GM18858 (cell line): ENCODE measurements at regions not wholly inside any gene's neighbourhood (a gene's known extent, or its start where the extent isn't known, plus 50 kb on each side); places are given as distances from the start of the nearest gene placed in this dataset.

Experiments
- ATAC-seq: cut with Tn5 transposase; IDR thresholded peaks from one replicate; pipeline ENCODE4 v1.9.1; 2021; ENCODE audit not compliant: unreplicated experiment

GRCh38 chr4:43242606-43243005 is 350.1 kb downstream of the GRXCR1 start:
- no peak for ATAC-seq

- ATAC-seq, result no peak
These were observed 351.1 kb downstream of the GRXCR1 start for GRCh38 chr4:43243433-43244116.

GRCh38 chr4:43244688-43245382 is 352.3 kb downstream of the GRXCR1 start:
- ATAC-seq, result peak; percentile 99

DNA sequence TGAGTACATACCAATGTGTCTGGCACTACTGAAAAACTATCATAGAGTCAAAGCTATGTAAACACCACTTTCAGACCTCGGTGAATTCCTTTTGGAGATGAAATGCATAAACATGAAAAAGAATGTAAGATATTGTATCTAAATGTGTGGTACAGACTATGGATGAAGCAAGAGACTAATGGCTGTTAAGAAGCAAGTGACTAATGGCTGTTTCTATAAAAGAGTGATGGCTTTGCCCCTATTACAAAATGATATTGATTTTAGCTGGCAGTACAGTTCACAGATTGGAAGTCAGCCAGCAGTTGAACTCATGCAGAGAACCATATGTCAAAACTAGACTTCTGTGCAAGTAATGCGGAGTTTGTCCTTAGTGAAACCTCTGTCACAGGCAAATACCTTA is 359.3 kb downstream of the GRXCR1 start:
- ATAC-seq, result no peak

DNA sequence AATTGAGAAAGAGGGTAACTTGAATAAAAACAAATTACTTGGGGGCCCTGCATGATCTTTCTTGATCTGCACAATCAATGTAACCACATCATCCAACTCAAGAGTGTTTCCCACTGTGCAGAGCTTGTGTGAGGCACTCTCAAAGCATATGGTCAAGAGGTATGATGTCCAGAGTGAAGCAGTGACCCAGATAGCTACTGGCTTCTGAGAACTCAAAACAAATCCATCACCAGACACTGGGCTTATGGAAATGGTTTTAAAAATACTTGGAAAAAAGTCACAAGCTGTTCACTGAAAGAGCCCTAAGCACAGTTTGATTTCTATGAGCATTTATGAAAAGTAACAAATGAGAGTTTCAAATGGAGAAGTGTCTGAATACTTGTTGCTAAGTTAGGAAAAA is 361.0 kb downstream of the GRXCR1 start:
- ATAC-seq, result no peak

DNA sequence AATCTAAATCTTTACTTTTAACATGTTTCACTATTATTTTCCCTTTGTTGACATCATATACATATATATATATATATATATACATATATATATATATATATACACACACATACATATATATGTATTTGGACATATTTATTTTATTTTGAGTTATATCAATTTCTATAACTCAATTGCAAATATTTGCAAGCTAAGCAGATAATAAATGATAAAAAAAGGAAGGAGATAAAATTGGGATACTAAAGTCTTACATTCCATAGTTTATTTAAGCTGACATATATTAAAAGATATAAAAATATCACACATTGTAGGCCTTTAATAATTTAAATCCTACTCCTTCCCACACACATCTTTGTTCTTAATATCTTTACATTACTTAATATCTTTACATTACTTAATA is 372.2 kb downstream of the GRXCR1 start:
- ATAC-seq, result no peak

- ATAC-seq, result no peak
These were observed 379.4 kb downstream of the GRXCR1 start for GRCh38 chr4:43271946-43272345.

- ATAC-seq, result no peak
These were observed 381.9 kb downstream of the GRXCR1 start for GRCh38 chr4:43274376-43274775.

- ATAC-seq, result no peak
These were observed 383.3 kb downstream of the GRXCR1 start for GRCh38 chr4:43275779-43276178.

GRCh38 chr4:43276321-43276720 is 383.8 kb downstream of the GRXCR1 start:
- ATAC-seq, result no peak

DNA sequence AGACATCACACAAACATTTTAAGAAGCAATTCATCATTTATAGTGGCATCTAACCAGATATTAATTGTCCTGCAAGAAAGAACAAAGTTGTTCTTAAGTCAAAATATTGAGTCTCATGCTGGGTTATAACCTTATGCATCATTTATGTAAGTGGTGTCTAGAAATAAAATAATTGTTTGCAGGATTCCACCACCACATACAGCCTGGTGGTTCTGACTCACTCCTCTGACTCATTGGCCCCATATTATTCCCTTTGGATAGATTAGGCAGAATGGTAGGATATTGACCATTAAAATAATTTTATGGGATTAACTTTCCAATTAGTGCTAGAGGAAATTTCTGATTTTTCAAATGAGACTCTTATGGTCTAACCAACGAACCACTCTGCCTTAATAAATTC is 384.5 kb downstream of the GRXCR1 start:
- no peak for ATAC-seq

DNA sequence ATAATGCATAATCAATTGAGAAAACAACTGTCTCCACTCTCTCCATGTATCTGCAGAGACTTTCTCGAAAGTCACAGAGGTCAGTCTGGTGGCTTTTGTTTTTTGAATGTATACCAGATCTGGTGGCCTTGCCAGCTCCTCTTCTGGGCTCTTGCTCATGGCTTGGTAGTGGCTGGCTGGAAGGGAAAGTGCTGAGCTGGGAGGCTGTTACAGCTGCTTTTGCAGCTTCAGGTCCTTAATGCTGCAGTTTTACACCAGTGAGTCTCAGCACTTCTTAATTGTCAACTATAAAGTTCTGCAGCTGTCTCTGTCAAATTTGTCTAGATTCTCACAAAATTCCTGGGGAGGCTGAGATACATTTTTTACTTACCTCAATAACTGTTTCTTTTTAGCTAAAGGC is 390.0 kb downstream of the GRXCR1 start:
- no peak for ATAC-seq

GRCh38 chr4:43286137-43286536 is 393.6 kb downstream of the GRXCR1 start:
- ATAC-seq, result no peak

DNA sequence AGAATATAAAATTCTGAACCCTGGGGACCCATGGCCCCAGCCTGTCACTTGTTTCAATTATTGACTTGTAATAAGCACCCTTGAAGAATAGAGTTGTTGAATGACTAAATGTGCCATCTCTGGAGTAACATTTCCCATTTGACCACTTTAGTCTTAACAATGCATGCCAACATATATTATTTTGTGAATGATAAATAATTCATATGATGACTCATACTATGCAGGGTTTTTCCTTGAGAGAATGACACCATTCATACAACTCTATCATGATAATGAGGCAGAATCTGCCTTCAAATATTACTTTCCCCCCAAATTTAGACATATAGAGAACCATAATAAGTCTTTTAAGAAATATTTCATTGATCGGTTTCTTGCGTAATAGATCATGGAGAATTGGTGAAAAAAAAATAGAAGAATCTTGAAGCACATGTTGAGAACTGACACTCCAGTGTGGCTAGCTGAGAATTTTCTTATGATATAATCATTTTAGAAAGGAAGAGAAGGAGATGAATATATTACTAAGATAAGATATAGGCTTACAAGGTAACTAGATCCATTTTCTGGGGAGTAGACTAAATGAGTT is 404.5 kb downstream of the GRXCR1 start:
- no peak for ATAC-seq

DNA sequence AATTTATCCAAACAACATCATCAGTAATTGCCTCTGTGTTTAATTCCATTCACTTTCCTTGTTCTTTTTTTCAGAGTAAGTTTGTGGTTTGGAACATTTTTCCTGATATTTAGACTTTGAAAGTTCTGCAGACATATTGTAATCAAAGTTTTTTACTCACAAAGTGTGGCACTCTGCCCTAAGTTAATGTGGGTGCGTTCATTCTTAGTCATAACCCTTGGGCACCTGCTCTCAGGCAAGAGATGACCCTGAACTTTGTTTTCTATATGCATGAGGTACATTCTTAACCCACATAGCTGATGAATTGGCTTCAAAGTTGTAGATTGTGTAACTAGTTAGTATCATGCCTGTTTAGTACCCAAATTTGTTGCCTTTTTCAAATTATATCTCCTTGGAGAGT is 424.3 kb downstream of the GRXCR1 start:
- ATAC-seq, result no peak

DNA sequence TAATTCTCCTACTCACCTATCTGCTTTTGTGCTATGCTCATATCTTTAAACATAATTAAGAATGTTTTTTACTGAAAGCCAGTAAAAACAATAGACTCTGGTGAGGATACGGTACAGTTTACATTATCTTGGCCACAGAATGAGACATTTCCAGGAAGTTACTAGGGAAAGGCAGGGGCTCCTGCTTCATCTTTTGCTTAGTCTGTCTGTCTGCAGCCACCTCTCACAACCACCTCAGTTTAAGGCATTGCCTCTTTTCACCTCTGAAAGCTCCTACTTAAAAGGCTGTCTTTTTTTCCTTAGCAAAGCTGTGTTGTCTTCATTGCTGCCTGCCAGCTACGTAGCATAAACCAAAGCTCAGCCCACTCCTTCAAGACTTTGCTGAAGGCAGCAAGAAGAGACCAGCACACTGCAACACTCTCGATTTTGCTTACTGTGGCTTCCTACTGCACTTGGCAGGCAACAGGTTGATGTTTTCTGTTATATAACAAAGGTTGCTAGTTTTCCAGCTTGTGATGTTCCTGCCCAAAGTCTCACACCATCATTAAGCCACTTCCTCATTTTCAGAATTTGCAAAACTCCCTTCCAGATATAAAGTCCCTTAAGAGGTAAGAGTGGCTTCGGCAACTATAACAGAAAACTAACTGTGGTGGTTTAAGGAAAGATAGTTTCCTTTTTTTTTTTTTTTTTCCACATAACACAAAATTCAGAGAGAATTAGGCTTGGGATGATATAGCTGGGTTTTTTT is 432.9 kb downstream of the GRXCR1 start:
- peak; percentile 38 for ATAC-seq

GRCh38 chr4:43330288-43330687 is 437.8 kb downstream of the GRXCR1 start:
- no peak for ATAC-seq

DNA sequence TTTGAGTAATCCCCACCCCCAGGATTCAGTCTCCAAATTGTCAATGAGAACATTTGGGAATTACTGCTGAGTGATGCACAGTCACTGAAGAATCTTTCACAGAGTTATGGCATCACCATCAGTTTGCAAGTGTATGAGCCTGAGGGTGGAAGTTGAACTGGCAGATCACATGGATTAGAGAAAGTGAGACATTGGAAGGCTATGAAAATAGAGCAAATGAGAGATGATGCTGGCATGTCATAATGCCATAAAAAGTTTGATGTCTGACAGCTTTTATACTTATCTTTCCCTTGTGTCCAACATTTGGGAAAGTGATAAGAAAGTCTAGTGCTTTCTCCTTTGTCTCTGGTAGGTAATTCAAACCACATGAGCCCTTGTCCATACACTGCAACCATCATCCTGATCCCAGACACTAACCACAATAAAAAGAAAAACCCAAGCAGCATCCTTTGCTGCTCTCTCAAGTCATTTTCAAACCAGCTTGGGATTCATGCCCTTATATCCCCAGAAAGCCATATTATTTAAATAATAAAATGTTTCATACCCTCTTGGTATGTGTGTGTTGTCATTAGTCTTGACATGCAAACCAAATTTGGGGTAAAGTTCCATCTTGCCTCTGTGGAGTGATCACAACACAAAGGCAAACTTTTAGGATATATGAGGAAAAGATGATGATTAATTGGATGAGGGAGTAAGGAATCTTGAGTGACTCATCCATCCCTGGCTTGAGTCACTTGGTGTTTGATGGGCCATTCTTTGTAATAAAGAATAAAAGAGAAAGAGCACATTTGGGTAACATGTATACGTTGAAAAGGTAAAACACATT is 438.9 kb downstream of the GRXCR1 start:
- no peak for ATAC-seq

DNA sequence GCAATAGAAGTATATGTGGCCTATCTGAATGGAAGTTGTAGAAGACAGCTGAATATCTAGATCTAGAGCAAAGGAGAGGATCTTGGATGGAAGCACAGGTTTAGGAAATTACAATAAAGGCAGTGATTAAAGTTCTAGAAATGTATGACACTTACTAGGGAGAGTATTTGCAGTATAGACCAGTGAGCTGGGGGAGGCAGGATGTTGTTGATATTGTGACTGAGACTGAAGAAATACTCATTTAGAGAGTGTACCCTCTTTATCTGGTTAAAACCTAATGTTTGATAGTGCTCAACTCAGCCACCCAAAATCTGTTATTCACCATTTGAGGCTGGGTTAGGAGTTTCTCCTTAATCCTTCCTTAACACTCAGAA is 439.5 kb downstream of the GRXCR1 start:
- no peak for ATAC-seq

DNA sequence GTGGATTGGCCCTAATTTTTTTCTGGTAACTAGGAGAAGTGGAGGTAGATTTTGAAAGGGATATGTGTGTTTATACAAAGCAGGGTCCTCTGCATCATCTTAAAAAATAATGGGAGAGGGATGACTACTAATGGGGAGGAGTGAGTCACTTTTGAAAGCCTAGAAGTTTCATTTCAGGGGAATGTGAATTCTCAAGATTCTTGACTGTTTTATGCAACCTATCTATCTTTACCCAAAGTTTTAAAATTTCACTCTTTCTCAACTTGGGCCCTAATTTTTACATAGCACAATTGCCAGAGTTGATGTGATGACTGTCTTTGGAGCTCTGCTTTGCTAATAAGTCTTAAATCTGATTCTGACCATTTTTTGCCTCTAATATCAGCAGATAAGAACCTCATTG is 445.2 kb downstream of the GRXCR1 start:
- no peak for ATAC-seq

DNA sequence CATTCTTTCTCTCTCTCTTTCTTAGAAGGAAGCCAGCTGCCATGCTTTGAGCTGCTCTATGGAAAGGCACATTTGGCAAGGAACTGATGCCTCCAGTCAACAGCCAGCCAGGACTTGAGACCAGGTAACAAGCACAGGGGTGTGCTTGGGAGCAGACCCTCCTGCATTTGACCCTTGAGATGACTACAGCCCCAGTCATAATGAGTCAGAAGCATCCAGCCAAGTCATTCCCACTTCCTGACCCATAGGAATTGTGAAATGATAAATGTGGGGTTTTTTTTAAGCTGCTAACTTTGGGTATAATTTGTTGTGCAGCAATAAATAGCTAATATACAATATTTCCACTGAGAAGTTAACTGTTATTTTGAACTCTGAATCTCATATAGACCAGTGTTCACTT is 446.9 kb downstream of the GRXCR1 start:
- no peak for ATAC-seq
